GM19463 (cell line): ENCODE measurements at regions not wholly inside any gene's neighbourhood (a gene's known extent, or its start where the extent isn't known, plus 50 kb on each side); places are given as distances from the start of the nearest gene placed in this dataset.
"Not testable (repeated sequence)": the region's sequence is repeated elsewhere in the genome, so short reads cannot be mapped to it uniquely, and the experiment has no call there.

ENCODE experiments used
- ATAC-seq: cut with Tn5 transposase; IDR thresholded peaks from one replicate; pipeline ENCODE4 v1.9.1; 2021; ENCODE audit warnings: mild to moderate bottlenecking, moderate library complexity; ENCODE audit not compliant: unreplicated experiment

- no peak for ATAC-seq
Observed at GRCh38 chr16:80263181-80263823, 277.5 kb upstream of the DYNLRB2 start.

GRCh38 chr16:80260906-80261311 is 279.9 kb upstream of the DYNLRB2 start:
- no peak for ATAC-seq

- no peak for ATAC-seq
Observed at GRCh38 chr16:80259290-80259805, 281.4 kb upstream of the DYNLRB2 start.

GRCh38 chr16:80258407-80258806 is 282.4 kb upstream of the DYNLRB2 start:
- no peak for ATAC-seq

GRCh38 chr16:80254970-80255369 is 285.8 kb upstream of the DYNLRB2 start:
- ATAC-seq = no peak

GRCh38 chr16:80253741-80254140 is 287.1 kb upstream of the DYNLRB2 start:
- ATAC-seq = no peak

GRCh38 chr16:80250381-80250780 is 290.4 kb upstream of the DYNLRB2 start:
- no peak for ATAC-seq

- not testable (repeated sequence) for ATAC-seq
Observed at GRCh38 chr16:80243303-80243702, 297.5 kb upstream of the DYNLRB2 start.

GRCh38 chr16:80242279-80242678 is 298.5 kb upstream of the DYNLRB2 start:
- not testable (repeated sequence) for ATAC-seq

- ATAC-seq = no peak
Observed at GRCh38 chr16:80233097-80233835, 307.5 kb upstream of the DYNLRB2 start.

GRCh38 chr16:80231888-80232287 is 308.9 kb upstream of the DYNLRB2 start:
- ATAC-seq = peak; percentile 79

- ATAC-seq = no peak
Observed at GRCh38 chr16:80231121-80231520, 309.7 kb upstream of the DYNLRB2 start.

GRCh38 chr16:80230328-80231120 is 310.3 kb upstream of the DYNLRB2 start:
- ATAC-seq = no peak

GRCh38 chr16:80226499-80226898 is 314.3 kb upstream of the DYNLRB2 start:
- ATAC-seq = no peak

GRCh38 chr16:80210787-80211186 is 330.0 kb upstream of the DYNLRB2 start:
- no peak for ATAC-seq

GRCh38 chr16:80208743-80209142 is 332.1 kb upstream of the DYNLRB2 start:
- ATAC-seq = no peak

- ATAC-seq = no peak
Observed at GRCh38 chr16:80208015-80208414, 332.8 kb upstream of the DYNLRB2 start.

GRCh38 chr16:80203821-80204220 is 337.0 kb upstream of the DYNLRB2 start:
- no peak for ATAC-seq

GRCh38 chr16:80202831-80203413 is 337.9 kb upstream of the DYNLRB2 start:
- no peak for ATAC-seq

- no peak for ATAC-seq
Observed at GRCh38 chr16:80200079-80200478, 340.7 kb upstream of the DYNLRB2 start.

- ATAC-seq = no peak
Observed at GRCh38 chr16:80199614-80200013, 341.2 kb upstream of the DYNLRB2 start.
